H54 (cell line): ENCODE measurements at regions not wholly inside any gene's neighbourhood (a gene's known extent, or its start where the extent isn't known, plus 50 kb on each side); places are given as distances from the start of the nearest gene placed in this dataset.
A peak's percentile ranks its signal among the peaks of the same experiment; 100 is the strongest.

Source experiments
- DNase-seq: peaks from one replicate; pipeline ENCODE4 v3.0.0; 2011; ENCODE audit warnings: low spot score, mixed read lengths; ENCODE audit not compliant: insufficient read length
- FAIRE-seq: peaks from 3 replicates; lab custom pipeline; 2011; peaks lifted over from hg19 to GRCh38; lab: Jason Lieb, UNC
- POLR2A ChIP-seq: IDR thresholded peaks from 2 replicates; pipeline ENCODE4 v1.6.1; 2011; ENCODE audit warnings: low read depth, mild to moderate bottlenecking, low read length

DNA sequence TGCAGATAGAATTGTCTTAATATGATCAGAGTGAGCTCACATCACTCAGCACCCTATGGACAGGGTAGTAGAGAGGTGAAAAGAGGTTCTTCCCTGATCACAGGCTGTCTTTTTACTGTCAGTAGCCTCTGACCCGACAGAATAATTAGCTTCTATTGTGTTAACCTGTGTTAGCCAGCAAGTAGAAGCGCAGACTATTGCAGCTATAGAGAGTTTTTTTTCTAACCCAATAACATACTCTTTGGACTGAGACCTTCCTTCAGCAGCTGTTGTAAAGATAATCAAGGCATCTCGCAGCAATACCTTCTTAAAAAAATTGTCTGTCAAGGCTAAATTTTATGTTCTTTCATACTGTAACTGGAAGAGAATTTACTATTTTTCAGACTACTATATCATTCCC lies 670.4 kb downstream of the ADCYAP1 start:
- FAIRE-seq = no peak
- no peak for DNase-seq
- no peak for TF ChIP-seq POLR2A

DNA sequence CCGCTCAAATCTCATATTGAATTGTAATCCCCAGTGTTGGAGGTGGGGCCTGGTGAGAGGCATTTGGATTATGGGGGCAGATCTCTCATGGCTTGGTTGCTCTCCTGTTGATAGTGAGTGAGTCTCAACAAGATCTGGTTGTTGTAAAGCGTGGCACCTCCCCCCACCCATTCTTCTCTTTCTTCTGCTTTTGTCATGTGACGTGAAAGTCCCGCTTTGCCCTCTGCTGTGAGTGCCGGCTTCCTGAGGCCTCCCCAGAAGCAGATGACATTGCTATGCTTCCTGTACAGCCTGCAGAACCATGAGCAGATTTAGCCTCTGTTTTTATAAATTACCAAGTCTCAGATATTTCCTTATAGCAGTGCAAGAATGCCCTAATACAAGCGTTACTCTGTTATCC lies 673.8 kb downstream of the ADCYAP1 start:
- DNase-seq = no peak
- no peak for FAIRE-seq
- no peak for TF ChIP-seq POLR2A

DNA sequence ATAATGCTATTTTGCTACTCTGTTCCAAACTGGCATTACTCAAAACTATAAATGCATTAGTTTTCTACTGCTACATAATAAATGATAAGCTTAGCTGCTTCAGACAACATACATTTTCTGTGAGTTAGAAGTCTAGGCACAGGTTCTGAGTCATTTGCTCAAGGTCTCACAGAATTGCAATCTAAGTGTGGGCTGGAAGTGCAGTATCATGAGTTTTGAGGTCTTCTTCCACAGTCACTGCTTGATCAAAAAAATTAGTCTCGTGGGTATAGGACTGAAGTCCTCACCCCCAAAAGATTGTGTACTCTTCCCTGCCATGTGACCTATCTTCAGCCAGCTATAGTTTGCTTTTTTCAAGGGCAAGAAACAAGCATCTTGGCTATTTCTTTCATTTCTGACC lies 676.9 kb downstream of the ADCYAP1 start:
- DNase-seq (no peak), FAIRE-seq (no peak)
- no peak for TF ChIP-seq POLR2A

DNA sequence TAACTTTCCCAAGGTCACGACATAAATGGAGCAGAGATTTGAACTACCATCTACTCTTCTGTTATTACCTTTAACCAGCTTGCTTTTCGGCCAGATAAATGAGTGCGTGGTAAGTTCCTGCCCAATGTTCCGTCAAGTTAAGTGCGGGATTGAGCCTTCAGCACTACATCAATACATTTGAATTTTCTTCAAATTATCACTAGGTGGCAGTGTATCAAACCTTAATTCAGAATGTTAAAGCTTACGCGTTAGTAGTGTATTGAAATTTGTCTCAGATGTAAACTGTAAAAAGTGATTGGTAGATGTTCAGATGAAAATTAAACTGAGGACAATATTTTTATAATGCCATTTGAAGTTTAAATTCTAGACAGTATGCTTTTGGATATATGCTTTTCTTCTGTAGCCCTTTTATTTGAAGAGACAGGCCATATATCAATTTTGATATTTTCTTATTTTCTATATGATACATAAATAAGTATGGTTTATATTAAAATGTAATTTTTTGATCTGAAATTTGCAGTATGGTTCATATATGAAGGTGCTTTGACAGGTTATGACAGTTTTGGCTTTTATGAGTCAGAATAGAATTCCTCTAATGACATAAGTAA lies 681.3 kb downstream of the ADCYAP1 start:
- peak; percentile 4 for DNase-seq
- FAIRE-seq = peak; percentile 58
- no peak for TF ChIP-seq POLR2A

DNA sequence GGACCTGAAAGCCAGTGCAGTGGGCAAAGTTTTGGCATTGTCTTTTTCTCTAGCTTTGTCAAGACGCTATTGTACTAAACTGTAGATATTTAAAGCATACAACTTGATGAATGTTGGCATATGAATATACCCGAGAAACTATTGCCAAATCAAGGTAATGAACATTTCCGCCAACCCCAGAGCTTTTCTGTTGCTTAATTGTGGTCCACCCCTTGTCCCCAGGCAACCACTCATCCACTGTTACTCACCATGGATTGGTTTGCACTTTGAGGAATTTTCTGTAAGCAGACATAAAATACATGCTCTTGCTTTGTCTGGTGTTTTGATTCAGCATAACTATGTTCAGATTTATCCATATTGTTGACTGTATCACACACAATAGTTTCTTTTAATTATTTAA lies 688.4 kb downstream of the ADCYAP1 start:
- no peak for TF ChIP-seq POLR2A
- FAIRE-seq (no peak), DNase-seq (no peak)

DNA sequence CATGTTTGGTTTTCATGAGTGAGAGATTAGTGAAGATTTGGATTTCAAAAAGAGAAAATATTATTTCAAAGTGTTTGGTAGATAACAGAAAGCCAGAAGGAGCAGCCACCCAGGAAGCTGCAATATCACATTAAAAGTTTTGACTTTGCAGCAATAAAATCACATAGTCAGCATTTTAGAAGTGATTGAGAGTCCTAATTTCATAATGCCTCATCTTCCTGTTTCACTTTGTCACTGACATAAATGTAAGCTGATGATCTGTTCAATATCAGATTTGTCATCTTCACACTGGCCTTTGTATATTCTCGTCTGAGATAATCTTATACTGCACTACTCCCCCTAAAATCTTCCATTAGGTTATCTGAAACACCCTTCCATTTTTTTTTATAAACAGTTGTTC lies 690.5 kb downstream of the ADCYAP1 start:
- no peak for TF ChIP-seq POLR2A
- DNase-seq = no peak
- FAIRE-seq = no peak

DNA sequence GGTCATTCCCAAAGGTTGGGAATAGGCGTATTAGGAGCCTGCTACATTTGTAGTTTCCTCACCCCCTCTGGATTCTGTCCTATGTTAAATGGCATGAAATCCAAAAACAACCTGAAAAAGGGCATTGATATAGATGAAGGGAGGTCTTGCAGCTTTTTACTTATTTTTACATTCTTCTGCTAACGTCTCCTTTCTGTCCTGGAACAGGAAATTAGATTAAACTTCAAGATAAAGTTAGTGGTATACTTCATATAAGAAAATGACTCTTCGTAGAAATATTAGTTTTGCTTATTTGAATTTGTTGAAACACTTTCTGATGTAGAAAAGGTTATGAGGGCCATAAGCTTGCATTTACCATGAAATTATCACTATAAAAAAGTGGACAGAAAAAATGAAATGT lies 694.5 kb downstream of the ADCYAP1 start:
- no peak for DNase-seq
- no peak for TF ChIP-seq POLR2A
- no peak for FAIRE-seq

DNA sequence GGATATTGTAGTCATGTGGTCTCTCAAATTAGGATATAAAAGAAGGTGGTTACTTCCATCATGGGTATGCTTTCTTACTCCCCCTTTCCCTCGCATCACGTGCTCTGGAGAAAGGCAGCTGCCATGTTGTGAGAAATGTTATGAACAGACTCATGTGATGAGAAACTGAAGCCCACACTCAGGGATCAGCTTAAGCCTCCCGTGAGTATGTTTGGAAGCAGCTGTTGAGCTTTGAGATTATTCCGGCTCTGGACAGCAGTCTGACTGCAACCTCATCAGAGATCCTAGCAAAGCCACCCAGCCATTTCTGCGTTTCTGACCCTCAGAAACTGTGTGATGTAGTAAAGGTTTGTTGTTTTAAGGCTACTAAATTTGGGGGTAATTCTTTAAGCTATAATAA lies 700.1 kb downstream of the ADCYAP1 start:
- no peak for FAIRE-seq
- no peak for DNase-seq
- no peak for TF ChIP-seq POLR2A

DNA sequence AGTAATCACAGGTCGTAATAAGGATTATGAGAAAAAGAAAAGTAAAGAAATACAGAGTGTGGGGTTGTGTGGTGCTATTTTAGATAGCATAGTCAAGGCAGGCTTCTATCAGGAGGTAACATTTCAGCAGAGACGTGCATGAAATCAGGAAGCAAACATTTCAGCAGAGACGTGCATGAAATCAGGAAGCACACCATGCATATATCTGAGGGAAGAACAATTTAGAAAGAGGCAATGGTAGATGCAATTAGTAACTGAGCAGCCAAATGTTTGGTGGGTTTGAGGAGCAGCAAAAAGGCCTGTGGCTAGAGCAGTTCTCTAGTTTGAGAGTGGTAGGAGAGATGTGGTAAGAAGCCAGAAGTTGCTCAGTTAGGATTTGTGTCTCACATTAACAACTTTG lies 713.7 kb downstream of the ADCYAP1 start:
- FAIRE-seq (no peak), DNase-seq (no peak)
- TF ChIP-seq POLR2A = no peak

DNA sequence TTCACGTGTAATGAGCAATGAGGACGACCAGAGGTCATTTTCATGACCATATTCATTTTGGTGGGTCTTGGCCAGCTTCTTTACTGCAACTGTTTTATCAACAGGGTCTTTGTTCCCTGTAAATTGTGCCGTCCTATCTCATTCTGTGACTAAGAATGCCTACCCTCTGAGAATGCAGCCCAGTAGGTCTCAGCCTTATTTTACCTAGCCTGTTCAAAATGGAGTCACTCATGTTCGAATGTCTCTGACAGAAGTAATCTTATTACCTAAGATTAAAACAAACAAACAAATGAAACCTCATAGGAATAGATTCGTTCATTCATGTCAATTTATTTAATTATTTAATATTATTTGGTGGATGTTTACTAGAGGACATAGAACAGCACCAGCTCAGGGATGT lies 714.8 kb downstream of the ADCYAP1 start:
- TF ChIP-seq POLR2A = no peak
- DNase-seq = no peak
- FAIRE-seq = no peak

DNA sequence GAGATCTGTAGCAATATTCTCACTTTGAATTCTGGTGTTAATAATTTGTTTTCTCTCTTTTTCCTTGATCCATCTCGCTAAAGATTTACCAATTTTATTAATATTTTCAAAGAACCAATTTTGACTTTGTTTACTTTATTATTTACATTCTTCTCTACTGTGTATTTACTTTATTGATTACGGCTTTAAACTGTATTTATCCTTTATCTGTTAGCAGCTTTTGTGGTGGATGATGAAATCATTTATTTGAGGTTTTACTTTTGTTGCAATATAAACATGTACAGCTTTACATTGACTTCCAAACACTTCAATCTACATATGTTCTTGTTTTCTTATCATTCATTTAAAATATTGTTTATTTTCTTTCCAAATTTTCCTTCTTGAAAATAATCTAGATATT lies 719.9 kb downstream of the ADCYAP1 start:
- FAIRE-seq (no peak), DNase-seq (no peak)
- TF ChIP-seq POLR2A = no peak

DNA sequence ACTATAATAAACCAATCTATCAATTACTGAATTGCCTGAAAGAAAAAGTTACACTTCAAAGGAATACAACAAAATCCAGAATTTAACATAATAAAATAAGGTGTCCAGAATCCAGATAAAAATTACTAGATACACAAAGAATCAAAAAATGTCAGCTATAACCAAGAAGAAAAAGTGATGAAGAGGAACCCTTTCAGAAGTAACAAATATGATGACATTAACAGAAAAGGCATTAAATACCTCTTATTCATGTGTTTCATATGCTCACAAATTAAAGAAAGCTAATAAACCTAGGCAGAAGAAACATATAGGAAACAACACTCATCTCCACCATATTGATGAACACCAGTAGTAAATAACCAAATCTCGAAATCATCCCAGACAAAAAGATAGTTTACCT lies 722.8 kb downstream of the ADCYAP1 start:
- no peak for FAIRE-seq
- no peak for DNase-seq
- TF ChIP-seq POLR2A = no peak

DNA sequence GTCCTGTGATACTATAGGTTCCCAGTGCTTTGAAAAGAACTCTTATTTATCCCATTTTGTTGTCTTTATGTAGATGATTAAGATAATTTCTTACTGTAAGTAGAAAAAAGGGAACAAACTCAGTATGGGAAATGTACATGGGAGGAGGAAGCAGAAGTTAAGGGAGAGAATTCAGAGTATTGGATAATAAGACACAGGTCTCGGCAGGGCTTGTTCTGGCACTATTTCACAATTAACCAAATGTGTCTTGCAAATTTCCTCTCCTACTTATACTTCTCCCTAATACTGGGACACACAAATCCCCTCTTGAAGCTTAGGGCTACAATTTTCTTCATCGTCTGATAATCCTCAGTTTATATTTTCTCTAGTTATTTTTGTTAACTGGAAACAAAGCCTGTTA lies 744.0 kb downstream of the ADCYAP1 start:
- TF ChIP-seq POLR2A = no peak
- no peak for DNase-seq
- no peak for FAIRE-seq

DNA sequence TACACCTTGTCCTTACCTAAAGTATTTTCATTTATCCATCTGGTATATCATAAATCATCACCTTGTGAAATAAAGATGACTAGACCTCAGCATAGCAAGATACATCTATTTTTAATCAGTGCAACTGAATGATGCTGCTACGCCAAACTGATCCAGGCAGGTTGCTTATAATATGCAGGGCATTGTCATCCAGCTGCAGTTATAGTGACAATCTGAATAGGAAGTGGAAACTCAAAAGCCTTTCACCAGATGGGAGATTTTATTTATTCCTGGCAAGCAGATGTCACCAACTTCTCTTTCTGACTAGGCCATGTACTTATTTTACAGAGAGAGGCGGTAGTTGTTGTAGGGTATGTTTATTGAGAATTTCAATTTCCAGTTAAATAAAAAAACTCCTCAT lies 747.3 kb downstream of the ADCYAP1 start:
- DNase-seq (no peak), FAIRE-seq (no peak)
- no peak for TF ChIP-seq POLR2A

DNA sequence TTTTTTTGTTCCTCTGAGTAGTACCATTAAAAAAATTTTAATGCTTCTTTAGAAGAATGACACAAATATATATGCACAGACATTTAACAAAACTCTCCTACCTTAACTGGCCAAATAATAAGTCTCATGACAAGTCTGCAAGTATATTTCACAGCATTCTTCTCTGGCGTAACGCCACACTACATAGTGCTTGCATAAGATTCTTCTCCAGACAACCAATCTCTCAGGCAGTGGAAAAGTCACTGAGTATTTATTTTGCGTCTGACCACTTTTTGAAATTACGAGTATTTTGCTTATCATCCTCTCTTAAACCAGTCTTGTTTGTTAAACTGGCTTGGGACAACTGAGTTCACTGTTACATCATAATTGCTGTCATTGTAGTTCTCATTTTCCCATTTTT lies 749.2 kb downstream of the ADCYAP1 start:
- TF ChIP-seq POLR2A = no peak
- DNase-seq (no peak), FAIRE-seq (no peak)

DNA sequence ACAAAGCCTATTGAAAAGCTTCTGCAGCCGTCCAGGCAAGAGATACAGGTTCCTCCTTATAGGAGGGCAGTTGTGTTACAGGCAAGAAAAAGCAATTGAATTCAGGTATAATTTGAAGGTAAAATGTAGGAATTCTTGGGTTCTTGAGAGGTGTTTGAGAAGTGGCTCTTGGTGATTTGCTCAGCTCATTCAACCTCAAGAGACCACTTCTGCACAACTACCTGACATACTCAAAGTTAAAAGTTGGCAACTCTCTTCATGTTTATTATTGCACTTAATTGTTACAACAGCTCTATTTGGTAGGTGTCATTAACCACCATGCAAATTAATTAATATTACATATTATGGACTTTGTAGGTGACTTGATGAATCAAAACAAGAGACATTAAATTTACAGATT lies 753.2 kb downstream of the ADCYAP1 start:
- DNase-seq = no peak
- no peak for TF ChIP-seq POLR2A
- FAIRE-seq = no peak
